ENCODE measurements at regions not wholly inside any gene's neighbourhood (a gene's known extent, or its start where the extent isn't known, plus 50 kb on each side); places are given as distances from the start of the nearest gene placed in this dataset.

DNA sequence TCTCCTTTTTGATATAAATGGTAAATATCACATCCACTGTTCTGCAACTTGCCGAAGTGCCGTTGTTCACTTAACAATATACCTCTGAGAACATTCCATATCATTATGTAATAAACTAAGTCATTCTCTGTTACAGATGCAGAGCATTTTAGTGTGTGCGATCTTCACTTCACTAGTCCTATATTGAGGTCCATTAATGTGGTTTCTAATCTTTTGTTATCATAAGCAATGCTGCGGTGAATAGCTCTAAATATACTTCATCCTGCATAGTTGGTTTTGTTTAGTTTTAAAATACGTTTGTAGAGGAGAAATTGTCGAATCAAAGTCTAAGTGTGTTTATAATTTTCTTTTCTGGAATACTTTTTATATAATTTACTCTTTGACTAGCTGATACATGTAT is 280.3 kb upstream of the TRIB2 start:
- TF ChIP-seq, protein P1, sequence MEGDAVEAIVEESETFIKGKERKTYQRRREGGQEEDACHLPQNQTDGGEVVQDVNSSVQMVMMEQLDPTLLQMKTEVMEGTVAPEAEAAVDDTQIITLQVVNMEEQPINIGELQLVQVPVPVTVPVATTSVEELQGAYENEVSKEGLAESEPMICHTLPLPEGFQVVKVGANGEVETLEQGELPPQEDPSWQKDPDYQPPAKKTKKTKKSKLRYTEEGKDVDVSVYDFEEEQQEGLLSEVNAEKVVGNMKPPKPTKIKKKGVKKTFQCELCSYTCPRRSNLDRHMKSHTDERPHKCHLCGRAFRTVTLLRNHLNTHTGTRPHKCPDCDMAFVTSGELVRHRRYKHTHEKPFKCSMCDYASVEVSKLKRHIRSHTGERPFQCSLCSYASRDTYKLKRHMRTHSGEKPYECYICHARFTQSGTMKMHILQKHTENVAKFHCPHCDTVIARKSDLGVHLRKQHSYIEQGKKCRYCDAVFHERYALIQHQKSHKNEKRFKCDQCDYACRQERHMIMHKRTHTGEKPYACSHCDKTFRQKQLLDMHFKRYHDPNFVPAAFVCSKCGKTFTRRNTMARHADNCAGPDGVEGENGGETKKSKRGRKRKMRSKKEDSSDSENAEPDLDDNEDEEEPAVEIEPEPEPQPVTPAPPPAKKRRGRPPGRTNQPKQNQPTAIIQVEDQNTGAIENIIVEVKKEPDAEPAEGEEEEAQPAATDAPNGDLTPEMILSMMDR (conservative IDR thresholded peaks at IDR 0.05): no peak
- no peak for TF ChIP-seq EZH2 (IDR thresholded peaks at IDR 0.05; ENCODE audit: low read depth)
